Myocyte (in vitro differentiated cells): ENCODE measurements at regions not wholly inside any gene's neighbourhood (a gene's known extent, or its start where the extent isn't known, plus 50 kb on each side); places are given as distances from the start of the nearest gene placed in this dataset.
"Not testable (repeated sequence)": the region's sequence is repeated elsewhere in the genome, so short reads cannot be mapped to it uniquely, and the experiment has no call there.

Experiments
- DNase-seq: peaks from one replicate; pipeline ENCODE4 v3.0.0-alpha.2; 2012; ENCODE audit warnings: low read depth

DNA sequence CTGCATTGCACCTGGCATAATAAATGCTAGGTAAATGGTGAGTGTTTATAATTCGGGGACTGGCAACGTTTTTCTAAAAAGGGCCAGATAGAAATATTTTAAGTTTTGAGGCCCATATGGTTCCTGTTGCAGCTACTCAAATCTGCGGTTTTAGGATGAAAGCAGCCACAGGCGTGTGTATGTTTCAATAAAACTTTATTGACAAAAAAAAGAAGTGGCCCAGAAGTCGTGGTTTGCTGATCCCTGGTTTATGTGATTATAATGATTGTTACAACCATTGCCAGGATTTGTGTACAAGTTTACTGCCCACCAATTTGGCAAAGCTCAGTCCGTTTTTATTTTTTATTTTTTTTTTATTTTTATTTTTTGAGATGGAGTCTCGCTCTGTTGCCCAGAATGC lies 536.1 kb downstream of the XYLT1 start:
- no peak for DNase-seq

DNA sequence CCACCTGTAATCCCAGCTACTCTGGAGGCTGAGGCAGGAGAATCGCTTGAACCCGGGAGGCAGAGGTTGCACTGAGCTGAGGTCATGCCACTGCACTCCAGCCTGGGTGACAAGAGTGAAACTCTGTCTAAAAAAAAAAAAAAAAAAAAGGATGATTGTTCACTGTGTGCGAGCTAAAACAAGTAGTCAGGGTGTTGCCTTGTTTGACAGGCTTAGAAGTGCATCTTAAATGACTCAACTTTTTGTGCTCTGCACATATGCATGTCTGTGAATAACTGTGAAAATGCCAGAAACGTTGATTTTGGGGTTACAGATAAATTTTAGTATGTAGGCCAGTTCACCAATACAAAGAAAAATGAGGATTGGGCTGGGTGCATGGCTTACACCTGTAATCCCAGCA lies 534.9 kb downstream of the XYLT1 start:
- not testable (repeated sequence) for DNase-seq

DNA sequence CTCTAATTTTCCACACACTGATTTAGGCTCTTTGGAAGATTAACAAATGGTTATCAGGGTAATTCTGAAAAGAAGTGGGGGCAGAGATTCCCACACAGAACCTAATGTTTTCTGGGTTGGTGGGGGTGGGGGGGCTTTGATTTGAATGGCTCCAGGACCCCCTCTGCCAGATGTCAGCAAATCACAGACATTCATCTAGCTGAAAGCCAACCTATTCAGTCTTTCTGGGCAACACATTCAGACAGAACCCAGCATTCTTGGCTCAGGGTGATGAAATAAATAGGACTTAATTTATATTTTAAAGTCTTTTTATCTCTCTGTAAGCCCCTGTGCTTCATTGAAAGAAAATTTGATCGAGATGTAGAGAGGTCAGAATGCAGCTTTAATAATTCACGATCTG lies 533.2 kb downstream of the XYLT1 start:
- no peak for DNase-seq

DNA sequence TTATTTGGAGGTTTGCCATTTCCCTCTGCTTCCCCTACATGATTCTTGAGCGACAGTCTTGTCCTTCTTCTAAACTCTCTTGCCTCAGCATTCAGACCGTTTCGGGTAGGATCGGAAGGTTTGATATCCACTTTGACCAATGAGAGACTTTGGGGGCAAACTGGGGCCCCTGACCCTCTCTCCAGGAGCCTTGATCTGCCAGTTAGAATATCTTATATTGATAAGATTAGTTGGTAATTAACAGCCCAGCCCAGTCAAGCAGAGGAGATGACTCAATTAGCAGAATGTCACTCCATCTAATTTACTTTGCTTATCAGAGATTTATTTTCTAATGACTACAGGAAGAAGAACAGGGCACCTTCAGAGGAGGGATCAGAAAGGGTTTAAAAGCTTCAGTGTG lies 532.8 kb downstream of the XYLT1 start:
- DNase-seq: no peak

DNA sequence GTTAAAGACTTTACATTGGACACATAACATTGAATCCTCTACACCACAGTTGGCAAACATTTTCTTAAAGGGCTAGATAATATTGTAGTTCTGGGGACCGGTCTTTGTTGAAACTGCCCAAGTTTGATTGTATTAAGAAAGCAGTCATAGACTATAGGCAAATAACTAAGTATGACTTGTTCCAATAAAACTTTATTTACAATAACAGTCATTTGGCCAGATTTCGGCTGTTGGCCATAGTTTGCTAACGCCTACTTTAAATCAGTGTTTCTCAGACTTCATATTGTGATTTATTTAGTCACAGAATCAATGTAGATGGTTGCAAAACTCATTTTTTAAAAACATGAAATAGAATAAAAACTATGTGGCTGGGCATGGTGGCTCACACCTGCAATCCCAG lies 531.8 kb downstream of the XYLT1 start:
- DNase-seq: no peak

DNA sequence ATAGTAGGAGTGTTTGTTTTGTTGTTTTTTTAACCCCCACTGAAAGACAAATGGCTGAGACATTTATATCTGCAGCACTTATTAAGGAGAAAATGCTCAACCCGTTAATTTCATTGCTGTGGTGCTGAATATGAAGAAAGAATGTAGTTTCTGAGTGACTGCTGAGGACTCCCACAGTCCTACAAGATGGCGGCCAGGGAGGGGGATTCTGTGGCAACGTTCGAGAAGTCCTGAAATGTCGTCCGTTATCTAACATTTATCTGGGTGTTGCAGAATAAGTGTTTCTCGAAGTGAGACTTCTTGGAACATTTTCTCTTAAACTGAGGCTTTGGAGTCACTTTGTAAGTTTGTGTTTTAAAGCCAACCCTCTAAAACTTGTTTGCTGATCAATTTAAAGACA lies 530.4 kb downstream of the XYLT1 start:
- DNase-seq: no peak

DNA sequence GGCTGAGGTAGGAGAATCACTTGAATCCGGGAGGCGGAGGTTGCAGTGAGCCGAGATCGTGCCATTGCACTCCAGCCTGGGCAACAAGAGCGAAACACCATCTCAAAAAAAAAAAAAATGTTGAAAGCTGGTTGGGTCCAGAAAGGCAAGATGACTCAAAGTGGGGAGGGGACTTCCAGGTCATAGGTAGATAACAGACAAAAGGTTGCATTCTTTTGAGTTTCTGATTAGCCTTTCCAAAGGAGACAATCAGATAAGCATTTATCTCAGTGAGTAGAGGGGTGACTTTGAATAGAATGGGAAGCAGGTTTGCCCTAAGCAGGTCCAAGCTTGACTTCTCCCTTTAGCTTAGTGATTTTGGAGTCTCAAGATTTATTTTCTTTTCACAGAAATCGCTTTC lies 527.9 kb downstream of the XYLT1 start:
- not testable (repeated sequence) for DNase-seq

DNA sequence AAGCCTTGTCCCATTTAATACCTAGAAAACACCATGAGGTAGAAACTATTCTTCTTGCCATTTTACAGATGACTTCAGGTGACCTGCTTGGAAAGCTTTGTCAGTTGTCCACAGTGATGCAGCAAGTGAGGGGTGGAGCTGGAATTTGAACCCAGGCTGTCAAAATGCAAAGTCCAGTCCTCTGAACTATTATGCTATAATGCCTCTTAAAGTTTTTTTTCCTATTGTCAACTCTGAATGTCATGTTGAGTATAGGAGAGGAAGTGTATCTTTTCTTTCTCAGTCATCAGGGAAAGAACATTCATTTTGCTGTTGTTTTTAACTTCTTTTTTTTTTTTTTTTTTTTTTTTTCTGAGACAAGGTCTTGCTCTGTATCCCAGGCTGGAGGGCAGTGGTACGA lies 525.6 kb downstream of the XYLT1 start:
- DNase-seq: no peak

DNA sequence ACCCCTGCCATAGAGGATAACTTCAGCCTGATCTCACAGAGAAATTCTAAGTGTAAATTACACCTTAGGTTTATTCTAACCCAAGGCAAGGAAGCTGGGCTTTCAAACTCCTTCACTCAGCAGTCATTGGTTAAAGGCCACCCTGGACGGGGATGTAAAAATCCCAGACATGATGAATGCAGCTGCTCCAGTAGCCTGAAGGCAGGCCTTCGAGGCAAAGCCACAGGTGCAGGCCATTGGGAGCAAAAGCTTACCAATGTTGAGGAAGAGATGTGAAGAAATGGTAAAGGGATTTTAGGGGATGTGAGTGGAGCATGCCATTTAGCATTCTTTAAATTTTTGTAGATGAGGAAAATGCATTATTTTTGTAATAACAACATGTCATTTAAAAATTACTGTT lies 514.4 kb downstream of the XYLT1 start:
- no peak for DNase-seq

DNA sequence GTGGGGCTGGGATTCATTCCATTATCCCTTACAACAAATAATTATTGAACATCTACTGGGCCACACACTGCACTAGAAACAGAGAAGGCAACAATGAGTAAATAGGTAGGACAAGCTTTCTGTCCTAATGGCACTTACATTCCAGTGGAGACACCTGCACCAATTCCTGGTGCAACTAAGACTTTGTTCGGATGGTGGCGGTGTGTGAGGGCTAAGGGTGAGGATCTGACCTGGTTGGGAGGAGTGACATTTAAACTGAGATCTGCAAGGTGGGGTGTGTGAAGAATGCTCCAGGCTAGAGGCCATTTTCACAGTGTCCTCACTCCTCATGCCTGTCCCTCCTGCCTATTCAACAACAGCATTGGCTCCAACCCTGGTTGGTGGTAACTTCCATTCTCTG lies 510.0 kb downstream of the XYLT1 start:
- no peak for DNase-seq

DNA sequence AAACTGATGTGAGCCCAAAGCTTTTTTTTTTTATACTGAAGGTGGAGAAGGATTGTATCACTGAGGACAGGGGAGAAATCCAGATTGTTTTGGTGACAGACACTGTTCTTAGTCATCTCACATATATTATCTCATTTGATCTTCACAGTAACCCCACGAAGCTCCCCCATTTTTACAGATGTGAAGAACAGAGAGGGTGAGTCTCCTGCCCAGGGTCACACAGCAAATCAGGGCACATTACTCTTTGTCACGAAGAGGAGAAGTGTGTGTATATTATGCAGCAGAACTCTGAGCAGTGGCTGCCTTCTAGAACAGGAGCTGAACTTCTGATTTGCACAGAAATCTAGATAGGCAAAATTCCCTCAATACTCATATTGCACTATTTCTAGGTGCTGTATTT lies 504.3 kb downstream of the XYLT1 start:
- DNase-seq: no peak

DNA sequence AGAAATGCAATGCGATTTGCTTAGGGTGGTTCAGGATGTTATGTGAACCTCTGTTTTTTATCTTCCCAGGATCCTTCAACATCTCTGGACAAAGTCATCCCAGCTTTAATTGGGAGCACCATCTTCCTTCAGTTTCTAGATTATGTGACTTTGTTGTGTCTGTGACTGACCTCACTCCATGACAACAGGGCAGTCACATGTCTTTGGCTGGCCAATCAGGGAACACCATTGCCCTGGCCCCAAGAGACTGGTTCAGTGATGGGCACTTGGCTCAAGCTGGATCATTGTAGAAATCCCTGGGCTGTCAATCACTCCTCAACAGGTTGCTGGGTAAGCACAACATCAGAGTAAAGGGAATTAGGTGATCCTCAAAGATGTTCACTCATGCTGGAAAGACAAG lies 499.7 kb downstream of the XYLT1 start:
- no peak for DNase-seq

DNA sequence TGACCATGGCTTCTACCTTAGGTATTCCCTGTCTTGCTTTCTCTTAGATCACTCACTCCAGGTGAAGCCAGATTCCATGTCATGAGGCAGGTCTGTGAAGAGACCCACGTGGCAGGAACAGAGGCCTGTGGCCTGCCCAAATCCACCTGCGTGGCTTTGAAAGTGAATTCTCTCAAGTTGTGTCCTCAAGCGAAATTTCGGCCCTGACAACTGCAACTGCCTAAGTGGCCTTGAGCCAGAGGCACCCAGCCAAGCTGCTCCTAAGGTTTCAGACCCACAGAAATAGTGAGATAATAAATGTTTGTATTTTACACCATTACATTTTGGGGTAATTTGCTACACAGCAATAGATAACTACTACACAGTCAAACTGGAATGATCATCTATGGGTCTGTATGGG lies 497.9 kb downstream of the XYLT1 start:
- DNase-seq: no peak

DNA sequence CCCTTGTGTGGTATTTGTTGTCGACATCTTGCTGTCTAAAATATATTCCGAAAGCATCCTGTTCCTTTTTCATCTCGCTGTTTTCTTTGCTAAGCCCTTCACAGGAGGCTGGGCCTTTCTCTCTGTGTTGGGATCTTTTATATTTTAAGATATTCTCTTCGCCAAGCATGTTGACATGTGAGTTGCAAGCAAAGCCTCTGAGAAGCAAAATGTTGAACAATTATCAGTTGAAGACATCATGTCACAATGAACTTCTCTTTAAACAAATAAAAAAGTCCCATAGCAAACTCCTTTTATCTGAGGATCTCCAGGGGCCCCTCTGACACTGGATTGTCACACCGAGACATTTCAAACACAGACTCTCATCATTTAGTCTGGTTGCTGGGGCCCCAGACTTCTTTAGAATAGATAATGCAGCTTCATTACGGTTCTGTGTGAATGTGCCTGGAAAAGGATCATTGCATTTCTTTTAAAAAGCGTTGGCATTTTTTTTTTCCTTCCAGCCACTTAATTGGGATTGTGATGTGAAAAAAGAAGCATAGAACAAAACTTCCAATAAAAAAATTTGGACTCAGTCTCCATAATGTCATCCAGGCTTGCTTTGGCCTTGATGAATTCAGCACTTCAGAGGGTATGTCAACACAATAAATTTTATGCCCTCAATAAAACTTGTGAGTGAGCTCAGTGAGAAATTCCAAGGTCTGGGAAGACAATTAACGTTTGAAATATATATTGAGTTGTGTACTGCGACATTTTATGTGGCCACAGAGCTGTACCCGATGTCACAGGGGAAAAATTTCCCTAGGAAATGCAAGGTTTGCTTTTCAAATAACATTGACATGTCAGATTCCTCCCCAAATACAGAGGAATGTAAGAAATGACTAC lies 496.8 kb downstream of the XYLT1 start:
- no peak for DNase-seq

DNA sequence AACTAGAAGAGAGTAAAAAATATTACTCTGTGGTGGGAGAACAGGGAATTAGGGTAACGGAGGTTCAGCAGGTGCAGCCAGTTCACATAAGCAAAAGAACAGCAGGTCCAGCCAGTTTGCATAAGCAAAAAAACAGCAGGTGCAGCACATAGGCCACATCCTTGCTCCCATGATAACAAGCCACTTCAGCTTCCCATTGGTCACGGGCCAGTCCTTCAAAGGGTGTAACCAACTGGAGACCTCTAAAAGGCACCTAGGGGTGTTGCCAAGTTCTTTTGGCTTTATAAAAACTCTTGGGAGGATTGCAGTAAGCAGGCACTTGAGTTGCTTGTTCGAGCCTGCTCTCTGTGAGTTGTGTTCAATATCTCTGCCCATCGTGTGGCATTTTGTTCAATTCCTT lies 488.1 kb downstream of the XYLT1 start:
- no peak for DNase-seq

DNA sequence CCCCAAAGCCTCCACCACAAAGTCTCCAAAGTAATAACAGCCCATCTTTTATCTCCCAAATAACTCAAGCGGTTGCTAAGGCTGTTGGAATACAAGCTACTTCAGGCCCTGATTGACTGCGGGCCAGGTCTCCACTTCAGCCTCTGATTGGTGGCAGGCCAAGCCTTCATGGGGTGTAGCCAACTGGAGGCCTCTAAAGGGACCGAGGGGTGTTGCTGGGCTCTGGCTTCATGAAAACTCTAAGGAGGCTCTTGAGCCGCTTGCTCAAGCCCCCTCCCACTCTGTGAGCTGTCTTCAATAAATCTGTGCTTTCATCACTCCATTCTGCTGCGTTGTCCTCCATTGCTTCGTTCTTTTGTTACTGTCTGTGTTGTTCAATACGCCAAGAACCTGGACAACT lies 487.2 kb downstream of the XYLT1 start:
- no peak for DNase-seq

DNA sequence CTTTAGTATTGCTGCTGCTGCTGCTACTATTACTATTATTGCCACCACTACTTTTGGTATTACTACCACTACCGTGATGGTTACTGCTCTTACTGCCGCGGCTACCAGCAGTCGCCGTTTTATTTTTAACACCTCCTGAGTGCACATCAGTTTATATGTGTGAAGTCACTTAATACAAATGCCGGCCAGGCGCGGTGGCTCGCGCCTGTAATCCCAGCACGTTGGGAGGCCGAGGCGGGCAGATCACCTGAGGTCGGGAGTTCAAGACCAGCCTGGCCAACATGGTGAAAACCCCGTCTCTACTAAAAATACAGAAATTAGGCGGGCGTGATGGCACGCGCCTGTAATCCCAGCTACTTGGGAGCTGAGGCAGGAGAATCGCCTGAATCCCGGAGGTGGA lies 486.7 kb downstream of the XYLT1 start:
- not testable (repeated sequence) for DNase-seq

DNA sequence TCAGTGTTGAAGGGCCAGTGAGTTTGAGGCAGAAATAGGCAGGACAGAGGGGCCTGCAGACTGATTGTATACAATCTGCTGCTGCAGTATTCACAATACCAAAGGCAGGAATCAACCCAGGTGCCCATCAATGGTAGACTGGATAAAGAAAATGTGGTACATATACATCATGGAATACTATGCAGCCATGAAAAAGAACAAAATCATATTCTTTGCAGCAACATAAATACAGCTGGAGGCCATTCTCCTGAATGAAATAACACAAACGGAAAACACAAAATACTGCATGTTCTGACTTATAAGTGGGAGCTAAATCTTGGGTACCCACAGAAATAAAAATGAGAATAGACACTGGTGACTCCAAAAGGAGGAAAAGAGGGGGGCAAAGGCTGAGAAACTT lies 485.1 kb downstream of the XYLT1 start:
- no peak for DNase-seq

DNA sequence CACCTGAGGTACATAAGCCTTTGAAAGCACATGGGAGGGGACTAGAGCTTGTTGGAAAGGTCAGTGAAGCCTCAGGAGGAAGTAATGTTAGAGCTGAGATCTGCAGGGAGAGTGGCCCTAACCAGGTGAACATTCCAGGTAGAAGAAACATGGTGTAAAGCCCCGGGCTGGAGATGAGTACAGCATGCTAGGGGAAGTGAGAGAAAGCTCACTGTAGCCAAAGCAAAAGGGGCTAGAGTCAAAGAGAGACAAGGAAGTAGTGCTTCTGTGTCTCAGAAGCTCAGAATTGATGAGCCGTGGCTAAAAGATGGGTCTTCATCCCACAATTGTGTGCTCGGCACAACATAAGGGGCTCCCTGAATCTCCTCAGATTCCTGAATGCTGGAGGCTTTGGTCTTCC lies 481.8 kb downstream of the XYLT1 start:
- no peak for DNase-seq

DNA sequence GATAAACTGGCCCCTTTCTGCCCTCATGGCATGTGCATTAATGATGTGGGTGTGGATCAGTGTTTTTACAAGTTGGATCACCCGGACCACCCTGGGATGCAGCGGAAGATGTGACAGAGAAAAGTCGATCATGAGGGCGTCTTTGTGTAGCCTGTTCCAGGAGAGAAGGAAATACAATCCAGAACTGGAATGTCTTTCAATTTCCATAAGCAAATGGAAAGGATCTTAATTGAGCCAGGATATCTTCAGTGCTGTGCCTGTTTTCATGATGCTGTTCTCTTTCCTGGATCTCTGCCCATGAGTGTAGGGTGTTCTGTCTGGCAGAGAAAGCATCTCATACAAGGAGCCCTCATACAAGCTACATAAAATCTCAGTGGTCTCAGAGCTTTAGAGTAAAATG lies 481.4 kb downstream of the XYLT1 start:
- DNase-seq: no peak

DNA sequence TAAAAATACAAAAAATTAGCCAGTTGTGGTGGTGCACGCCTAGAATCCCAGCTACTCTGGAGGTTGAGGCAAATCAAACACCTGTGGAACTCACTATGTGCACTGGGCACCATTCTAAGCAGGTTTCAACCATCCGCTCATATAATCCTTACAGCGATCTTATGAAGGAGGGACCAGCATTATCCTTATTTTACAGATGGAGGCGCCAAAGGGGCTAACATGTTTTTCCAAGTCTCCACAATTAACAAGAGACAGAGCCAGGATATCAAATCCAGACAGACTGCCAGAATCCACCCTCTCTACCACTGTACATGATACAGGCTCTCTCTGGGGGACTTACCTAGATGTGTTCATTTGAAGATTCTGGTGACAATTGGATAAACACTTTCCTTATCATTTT lies 479.0 kb downstream of the XYLT1 start:
- DNase-seq: no peak

DNA sequence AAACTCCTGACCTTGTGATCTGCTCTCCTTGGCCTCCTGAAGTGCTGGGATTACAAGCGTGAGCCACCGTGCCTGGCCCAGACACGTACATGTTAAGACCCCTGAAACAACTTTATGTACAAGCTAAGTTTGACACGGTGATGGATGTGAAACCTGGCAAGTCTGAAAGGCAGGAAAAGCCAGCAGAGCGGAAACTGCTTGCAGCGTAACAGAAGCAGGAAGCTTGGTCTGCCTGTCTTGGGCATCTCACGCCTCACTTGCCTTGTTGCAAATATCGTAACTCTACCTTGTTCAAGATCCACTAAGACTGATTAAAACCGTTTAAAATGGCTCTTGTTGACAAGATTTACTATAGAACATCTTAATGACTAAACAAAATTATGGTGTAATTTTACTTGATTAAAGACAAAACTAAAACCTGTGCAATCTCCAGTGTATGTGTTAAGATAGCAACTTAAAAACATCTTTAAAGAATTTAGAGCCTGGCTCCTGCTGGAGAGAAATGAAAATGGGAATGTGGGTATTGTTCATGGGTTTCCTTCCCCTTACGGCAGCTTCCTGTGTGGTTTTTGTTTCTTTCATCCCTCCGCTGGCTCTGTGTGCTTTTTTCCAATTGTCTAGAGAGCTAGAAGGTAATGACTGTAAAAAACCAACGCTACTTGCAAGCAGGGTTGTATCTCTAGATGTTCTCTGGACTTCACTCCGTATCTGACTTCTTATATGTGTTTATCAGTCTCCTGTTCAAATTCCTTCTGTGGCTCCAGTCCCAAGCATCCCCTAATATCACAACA lies 477.6 kb downstream of the XYLT1 start:
- DNase-seq: no peak

DNA sequence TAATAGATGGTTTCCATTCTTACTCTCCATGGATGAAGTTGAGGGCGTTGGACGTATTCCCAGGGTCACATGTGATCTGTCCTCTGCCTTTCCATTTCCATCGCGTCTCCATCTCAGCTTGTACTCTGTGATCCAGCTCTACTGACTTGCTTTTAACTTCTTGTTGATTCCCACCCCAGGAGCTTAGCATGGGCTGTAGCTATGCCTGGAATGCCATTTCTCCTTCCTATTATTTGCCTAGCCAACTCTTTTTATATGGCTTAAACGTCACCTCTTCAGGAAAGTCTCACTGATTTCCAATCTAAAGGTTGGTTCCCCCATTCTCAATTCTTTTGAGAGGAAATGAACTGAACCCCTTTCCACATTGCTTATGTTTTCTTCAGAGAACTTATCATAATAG lies 475.9 kb downstream of the XYLT1 start:
- no peak for DNase-seq
